ENCODE measurements at regions not wholly inside any gene's neighbourhood (a gene's known extent, or its start where the extent isn't known, plus 50 kb on each side); places are given as distances from the start of the nearest gene placed in this dataset.

GRCh38 chr18:38076346-38077070, 510.9 kb upstream of the CELF4 start:
- no peaks in the 10 kb centered on the region for H3K36me3 Mint-ChIP-seq (ENCODE audit: insufficient read depth, unreplicated experiment)
- BruUV-seq (replicated peaks): no TSS peak
- ChIA-PET CTCF (interaction anchor here (0.6 kb wide), 1 partner anchor 257 kb away, joined by 5 read pairs; no protein-coding TSS in a partner anchor), POLR2A (interaction anchor here (0.6 to 1.1 kb wide), 2 partner anchors 38 to 72 kb away, joined by 3 read pairs; no protein-coding TSS in a partner anchor)
- no peak for TF ChIP-seq CTCF (IDR thresholded peaks at IDR 0.05; ENCODE audit: unreplicated experiment)
- intact Hi-C loops (cut with micrococcal nuclease): no loop called here
- H3K27ac Mint-ChIP-seq (ENCODE audit: low read depth, unreplicated experiment): no peak overlapping the region
- H3K9me3 Mint-ChIP-seq (ENCODE audit: unreplicated experiment): no peaks in the 10 kb centered on the region
- no peak for DNase-seq (ENCODE audit: unreplicated experiment)
- peaks cover 50% of the 10 kb centered on the region for H3K27me3 Mint-ChIP-seq (ENCODE audit: insufficient read depth, unreplicated experiment)
- H3K4me1 Mint-ChIP-seq (ENCODE audit: insufficient read depth, unreplicated experiment): no peaks in the 10 kb centered on the region
- no peak overlapping the region for H3K4me3 Mint-ChIP-seq (ENCODE audit: unreplicated experiment)

- intact Hi-C loops (cut with micrococcal nuclease): no loop called here
- Mint-ChIP-seq H3K4me3 (ENCODE audit: unreplicated experiment) (no peak overlapping the region), H3K9me3 (ENCODE audit: unreplicated experiment) (peaks cover 6% of the 10 kb centered on the region), H3K27ac (ENCODE audit: low read depth, unreplicated experiment) (no peak overlapping the region), H3K27me3 (ENCODE audit: insufficient read depth, unreplicated experiment) (peaks cover 46% of the 10 kb centered on the region), H3K36me3 (ENCODE audit: insufficient read depth, unreplicated experiment) (no peaks in the 10 kb centered on the region), H3K4me1 (ENCODE audit: insufficient read depth, unreplicated experiment) (no peaks in the 10 kb centered on the region)
- TF ChIP-seq CTCF (IDR thresholded peaks at IDR 0.05; ENCODE audit: unreplicated experiment): no peak
- ChIA-PET POLR2A (no interaction called here), CTCF (no interaction called here)
- BruUV-seq (replicated peaks): no TSS peak
- DNase-seq (ENCODE audit: unreplicated experiment): no peak
These were observed 508.8 kb upstream of the CELF4 start for GRCh38 chr18:38074298-38074876.

GRCh38 chr18:38067821-38068220, 502.2 kb upstream of the CELF4 start:
- H3K36me3 Mint-ChIP-seq (ENCODE audit: insufficient read depth, unreplicated experiment): no peaks in the 10 kb centered on the region
- DNase-seq (ENCODE audit: unreplicated experiment): no peak
- no peak for TF ChIP-seq CTCF (IDR thresholded peaks at IDR 0.05; ENCODE audit: unreplicated experiment)
- CTCF ChIA-PET: interaction anchor here (0.7 kb wide), 1 partner anchor 1132 kb away, joined by 3 read pairs; no protein-coding TSS in a partner anchor
- peaks cover 54% of the 10 kb centered on the region for H3K27me3 Mint-ChIP-seq (ENCODE audit: insufficient read depth, unreplicated experiment)
- POLR2A ChIA-PET: no interaction called here
- H3K4me1 Mint-ChIP-seq (ENCODE audit: insufficient read depth, unreplicated experiment): no peaks in the 10 kb centered on the region
- no peak overlapping the region for H3K4me3 Mint-ChIP-seq (ENCODE audit: unreplicated experiment)
- BruUV-seq (replicated peaks): no TSS peak
- intact Hi-C loops (cut with micrococcal nuclease): no loop called here
- H3K27ac Mint-ChIP-seq (ENCODE audit: low read depth, unreplicated experiment): no peak overlapping the region
- peaks cover 13% of the 10 kb centered on the region for H3K9me3 Mint-ChIP-seq (ENCODE audit: unreplicated experiment)

GRCh38 chr18:38067086-38067485, 501.5 kb upstream of the CELF4 start:
- no peak for DNase-seq (ENCODE audit: unreplicated experiment)
- Mint-ChIP-seq H3K36me3 (ENCODE audit: insufficient read depth, unreplicated experiment) (no peaks in the 10 kb centered on the region), H3K9me3 (ENCODE audit: unreplicated experiment) (peaks cover 13% of the 10 kb centered on the region), H3K27ac (ENCODE audit: low read depth, unreplicated experiment) (no peak overlapping the region), H3K27me3 (ENCODE audit: insufficient read depth, unreplicated experiment) (peaks cover 56% of the 10 kb centered on the region), H3K4me1 (ENCODE audit: insufficient read depth, unreplicated experiment) (no peaks in the 10 kb centered on the region), H3K4me3 (ENCODE audit: unreplicated experiment) (no peak overlapping the region)
- ChIA-PET POLR2A (interaction anchor here (0.6 kb wide), 1 partner anchor 114 kb away, joined by 3 read pairs; no protein-coding TSS in a partner anchor), CTCF (interaction anchor here (0.6 to 0.7 kb wide), 2 partner anchors 110 to 1132 kb away, joined by 3 to 5 read pairs; no protein-coding TSS in a partner anchor)
- intact Hi-C loops (cut with micrococcal nuclease): no loop called here
- no peak for TF ChIP-seq CTCF (IDR thresholded peaks at IDR 0.05; ENCODE audit: unreplicated experiment)
- no TSS peak for BruUV-seq (replicated peaks)

Data from MCF 10A (cell line).